ENCODE measurements at regions not wholly inside any gene's neighbourhood (a gene's known extent, or its start where the extent isn't known, plus 50 kb on each side); places are given as distances from the start of the nearest gene placed in this dataset.
A peak's percentile ranks its signal among the peaks of the same experiment; 100 is the strongest.

DNA sequence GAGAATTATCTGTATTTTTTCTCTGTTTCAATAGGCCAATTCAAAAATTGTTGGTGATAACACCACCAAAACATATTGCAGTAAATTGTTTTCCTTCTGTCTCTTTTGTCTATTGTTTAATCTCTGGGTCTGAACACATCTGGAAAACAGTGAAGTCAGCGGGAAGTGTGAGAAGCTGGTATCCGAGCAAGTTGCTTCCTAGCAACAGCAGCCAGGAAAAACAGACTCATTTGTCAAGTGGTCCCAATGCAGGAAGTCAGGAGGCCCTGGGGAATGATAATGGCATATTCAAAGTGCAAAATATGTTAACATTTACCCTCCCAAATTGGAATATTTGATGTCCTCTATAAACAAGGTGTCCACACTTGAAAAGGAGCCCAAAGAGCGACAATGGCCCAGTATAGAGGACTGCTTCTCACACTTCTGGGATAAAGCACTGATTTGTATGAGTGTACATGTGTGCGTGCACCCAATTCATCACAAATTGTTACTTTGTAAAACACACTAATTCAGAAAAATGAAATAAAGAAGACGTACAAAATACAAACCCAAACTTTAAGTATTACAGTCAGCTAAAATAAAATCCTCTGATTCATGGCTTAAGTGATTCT, 515.0 kb downstream of the TBC1D4 start:
- H3K4me1 ChIP-seq (ENCODE audit: control insufficient read depth, insufficient read depth, low read length, poor library complexity, severe bottlenecking), result no peaks in the 10 kb centered on the region
- H3K4me3 ChIP-seq (ENCODE audit: extremely low read depth, insufficient read depth, low read length, poor library complexity, severe bottlenecking), result no peak overlapping the region
- H3K36me3 ChIP-seq (ENCODE audit: control insufficient read depth, insufficient read depth, low read length), result no peaks in the 10 kb centered on the region
- no peaks in the 10 kb centered on the region for H3K9me3 ChIP-seq (ENCODE audit: control insufficient read depth, low read length)
- WGBS, 2 experiments (ENCODE audit: insufficient coverage in 2 of 2), result 25 to 50% methylated on average over 1 to 2 of the region's 5 CpGs
- H3K27ac ChIP-seq (ENCODE audit: low read depth, low read length, severe bottlenecking), result peak overlapping the region; percentile 76

DNA sequence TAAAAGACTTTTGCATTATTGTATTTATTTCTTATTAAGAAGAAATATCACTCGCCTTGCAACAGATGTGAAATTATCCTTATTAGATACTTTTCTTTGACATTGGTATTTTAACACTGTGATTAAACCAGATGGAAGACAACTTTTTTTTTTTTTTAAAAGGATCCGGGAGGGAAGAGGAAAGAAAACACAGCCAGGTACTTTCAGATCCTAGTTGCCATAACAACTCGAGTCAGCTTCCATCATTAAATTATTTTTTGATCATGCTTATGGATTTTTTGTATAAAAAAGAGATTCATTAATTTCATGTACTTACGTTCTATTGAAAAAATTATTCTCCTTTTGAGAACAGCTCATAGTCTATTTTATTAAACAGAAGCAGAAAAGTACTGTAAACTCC, 515.7 kb downstream of the TBC1D4 start:
- Histone ChIP-seq H3K4me3 (ENCODE audit: extremely low read depth, insufficient read depth, low read length, poor library complexity, severe bottlenecking) (no peak overlapping the region), H3K9me3 (ENCODE audit: control insufficient read depth, low read length) (no peaks in the 10 kb centered on the region), H3K36me3 (ENCODE audit: control insufficient read depth, insufficient read depth, low read length) (no peaks in the 10 kb centered on the region), H3K4me1 (ENCODE audit: control insufficient read depth, insufficient read depth, low read length, poor library complexity, severe bottlenecking) (no peaks in the 10 kb centered on the region), H3K27ac (ENCODE audit: low read depth, low read length, severe bottlenecking) (peak overlapping the region; percentile 76)
- WGBS, 2 experiments (ENCODE audit: insufficient coverage in 2 of 2), result no CpG with 5 or more reads among the region's 4 CpGs

DNA sequence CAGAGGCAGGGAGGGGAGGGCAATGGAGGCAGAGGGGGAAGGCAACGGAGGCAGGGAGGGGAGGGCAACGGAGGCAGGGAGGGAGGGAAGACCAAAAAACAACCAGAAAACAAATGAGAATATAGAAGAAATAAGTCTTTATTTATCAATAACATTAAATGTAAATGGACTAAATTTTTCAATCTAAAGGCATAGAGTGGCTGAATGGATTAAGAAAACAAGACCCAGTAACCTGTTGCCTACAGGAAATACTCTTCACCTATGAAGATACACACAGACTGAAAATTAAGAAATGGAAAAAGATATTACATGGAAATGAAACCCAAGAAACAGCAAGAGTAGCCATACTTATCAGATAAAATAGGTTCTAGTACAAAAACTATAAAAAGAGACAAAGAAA, 536.3 kb downstream of the TBC1D4 start:
- H3K4me3 ChIP-seq (ENCODE audit: extremely low read depth, insufficient read depth, low read length, poor library complexity, severe bottlenecking), result no peak overlapping the region
- no peaks in the 10 kb centered on the region for H3K9me3 ChIP-seq (ENCODE audit: control insufficient read depth, low read length)
- H3K36me3 ChIP-seq (ENCODE audit: control insufficient read depth, insufficient read depth, low read length), result no peaks in the 10 kb centered on the region
- no peaks in the 10 kb centered on the region for H3K4me1 ChIP-seq (ENCODE audit: control insufficient read depth, insufficient read depth, low read length, poor library complexity, severe bottlenecking)
- WGBS, 2 experiments (ENCODE audit: insufficient coverage in 2 of 2), result no CpG with 5 or more reads among the region's 2 CpGs
- no peak overlapping the region for H3K27ac ChIP-seq (ENCODE audit: low read depth, low read length, severe bottlenecking)

DNA sequence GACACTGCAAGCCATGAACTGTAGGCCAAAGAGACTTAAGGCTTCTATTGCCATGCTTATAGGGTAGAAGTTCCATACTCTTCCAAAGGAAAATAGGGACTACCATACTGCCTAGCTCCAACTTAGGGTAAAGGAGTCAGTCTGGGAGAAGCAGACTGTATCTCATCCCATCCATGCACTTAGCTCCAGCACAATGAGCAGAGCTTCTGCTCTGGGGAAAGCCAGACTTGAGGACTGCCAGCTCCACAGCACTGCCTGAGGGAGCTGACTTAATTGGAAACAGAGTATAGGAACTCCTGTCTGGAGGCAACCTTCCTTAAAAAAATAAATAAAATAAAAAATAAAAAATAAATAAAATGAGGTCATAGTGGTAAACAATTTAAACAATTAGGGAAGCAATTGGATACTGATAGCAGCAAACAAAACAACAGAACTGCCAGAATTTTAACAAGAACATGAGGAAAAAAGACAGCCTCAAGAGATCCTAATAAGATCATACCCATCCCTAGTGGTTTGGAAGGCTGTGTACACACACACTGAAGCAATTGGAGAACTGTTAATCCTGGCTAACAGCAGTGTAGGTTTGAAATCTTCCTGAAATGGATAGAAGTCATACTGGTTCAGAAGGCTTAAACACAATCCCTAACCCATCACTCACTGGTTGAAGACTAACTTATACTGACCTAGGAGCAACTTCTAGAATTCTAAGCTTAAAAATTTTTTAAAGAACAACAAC, 550.1 kb downstream of the TBC1D4 start:
- no peaks in the 10 kb centered on the region for H3K36me3 ChIP-seq (ENCODE audit: control insufficient read depth, insufficient read depth, low read length)
- no peak overlapping the region for H3K27ac ChIP-seq (ENCODE audit: low read depth, low read length, severe bottlenecking)

DNA sequence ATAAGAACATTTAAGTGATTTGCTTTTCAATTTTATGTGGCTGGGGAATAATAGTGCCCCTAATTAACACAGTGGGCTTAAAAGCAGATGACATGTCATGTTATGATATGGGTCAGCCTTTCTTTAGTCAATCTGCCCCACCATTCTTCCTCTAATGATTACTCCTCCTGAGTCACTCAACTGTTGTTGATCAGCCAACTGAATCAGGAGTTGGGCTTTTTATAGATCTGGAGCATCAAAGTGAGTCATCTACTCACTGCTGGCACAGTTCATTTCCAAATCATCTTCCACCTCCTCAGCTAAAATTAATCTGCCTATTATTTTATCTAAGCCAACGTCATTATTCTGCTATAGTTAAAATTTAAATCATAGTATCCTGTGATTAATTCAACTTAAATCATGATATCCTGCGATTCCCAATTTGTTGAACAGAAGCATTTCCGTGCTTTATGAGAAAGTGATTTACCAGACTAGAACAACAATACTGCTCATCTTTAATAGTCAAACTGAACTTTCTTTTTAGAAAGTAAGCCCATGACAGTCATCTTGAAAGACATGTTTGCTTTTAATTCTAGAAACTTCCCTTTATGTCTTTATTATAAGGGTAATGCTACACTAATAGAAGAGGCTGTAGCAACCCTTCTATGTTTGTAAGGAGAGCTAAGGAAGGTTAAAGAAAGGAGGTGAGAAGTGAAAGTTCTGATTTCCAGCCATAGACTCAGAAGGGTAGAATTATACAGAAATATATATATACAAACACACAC, 551.4 kb downstream of the TBC1D4 start:
- Histone ChIP-seq H3K36me3 (ENCODE audit: control insufficient read depth, insufficient read depth, low read length) (no peaks in the 10 kb centered on the region), H3K4me1 (ENCODE audit: control insufficient read depth, insufficient read depth, low read length, poor library complexity, severe bottlenecking) (no peaks in the 10 kb centered on the region), H3K9me3 (ENCODE audit: control insufficient read depth, low read length) (peaks cover 6% of the 10 kb centered on the region), H3K4me3 (ENCODE audit: extremely low read depth, insufficient read depth, low read length, poor library complexity, severe bottlenecking) (no peak overlapping the region), H3K27ac (ENCODE audit: low read depth, low read length, severe bottlenecking) (no peak overlapping the region)
- WGBS, 2 experiments (ENCODE audit: insufficient coverage in 2 of 2), result 80% methylated on average over 2 of the region's 3 CpGs; no CpG with 5 or more reads in 1 of the 2 experiments

More for the DNA sequence above, 550.1 kb downstream of the TBC1D4 start:
- Histone ChIP-seq H3K4me1 (ENCODE audit: control insufficient read depth, insufficient read depth, low read length, poor library complexity, severe bottlenecking) (no peaks in the 10 kb centered on the region), H3K9me3 (ENCODE audit: control insufficient read depth, low read length) (peaks cover 6% of the 10 kb centered on the region), H3K4me3 (ENCODE audit: extremely low read depth, insufficient read depth, low read length, poor library complexity, severe bottlenecking) (no peak overlapping the region)

DNA sequence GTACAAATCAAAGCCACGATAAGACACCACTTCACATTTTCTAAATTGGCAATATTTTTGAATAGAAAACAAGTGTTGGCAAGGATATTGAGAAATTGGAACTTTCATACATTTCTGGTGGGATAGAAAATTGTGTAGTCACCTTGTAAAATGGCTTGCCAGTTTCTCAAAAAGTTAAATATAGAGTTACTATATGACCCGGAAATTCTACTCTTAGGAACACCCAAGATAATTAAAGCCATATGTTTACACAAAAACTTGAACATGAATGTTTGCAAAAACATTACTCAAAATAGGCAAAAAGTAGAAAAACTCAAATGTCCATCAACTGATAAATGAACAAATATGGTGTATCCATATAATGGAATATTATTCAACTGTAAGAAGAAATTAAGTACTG, 552.5 kb downstream of the TBC1D4 start:
- Histone ChIP-seq H3K4me3 (ENCODE audit: extremely low read depth, insufficient read depth, low read length, poor library complexity, severe bottlenecking) (no peak overlapping the region), H3K4me1 (ENCODE audit: control insufficient read depth, insufficient read depth, low read length, poor library complexity, severe bottlenecking) (no peaks in the 10 kb centered on the region), H3K9me3 (ENCODE audit: control insufficient read depth, low read length) (peaks cover 6% of the 10 kb centered on the region), H3K27ac (ENCODE audit: low read depth, low read length, severe bottlenecking) (no peak overlapping the region), H3K36me3 (ENCODE audit: control insufficient read depth, insufficient read depth, low read length) (no peaks in the 10 kb centered on the region)
- WGBS, 2 experiments (ENCODE audit: insufficient coverage in 2 of 2), result no CpG with 5 or more reads among the region's 2 CpGs

DNA sequence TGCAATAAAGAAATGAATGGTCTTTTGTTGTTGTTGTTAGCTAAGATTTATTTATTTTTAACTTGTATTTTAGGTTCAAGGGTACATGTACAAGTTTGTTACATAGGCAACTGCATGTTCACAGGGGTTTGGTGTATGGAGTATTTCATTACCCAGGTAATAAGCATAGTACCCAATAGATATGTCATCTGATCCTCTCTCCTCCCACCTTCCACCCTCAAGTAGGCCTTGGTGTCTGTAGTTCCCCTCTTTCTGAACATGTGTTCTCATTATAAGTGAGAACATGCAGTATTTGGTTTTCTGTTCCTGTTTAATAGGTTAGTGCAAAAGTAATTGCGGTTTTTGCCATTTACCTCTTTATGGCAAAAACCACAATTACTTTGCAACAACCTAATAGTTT, 554.1 kb downstream of the TBC1D4 start:
- no peak overlapping the region for H3K27ac ChIP-seq (ENCODE audit: low read depth, low read length, severe bottlenecking)
- WGBS, 2 experiments (ENCODE audit: insufficient coverage in 2 of 2), result no CpG with 5 or more reads among the region's 1 CpG
- H3K4me1 ChIP-seq (ENCODE audit: control insufficient read depth, insufficient read depth, low read length, poor library complexity, severe bottlenecking), result no peaks in the 10 kb centered on the region
- H3K9me3 ChIP-seq (ENCODE audit: control insufficient read depth, low read length), result peaks cover 6% of the 10 kb centered on the region
- no peak overlapping the region for H3K4me3 ChIP-seq (ENCODE audit: extremely low read depth, insufficient read depth, low read length, poor library complexity, severe bottlenecking)
- no peaks in the 10 kb centered on the region for H3K36me3 ChIP-seq (ENCODE audit: control insufficient read depth, insufficient read depth, low read length)

DNA sequence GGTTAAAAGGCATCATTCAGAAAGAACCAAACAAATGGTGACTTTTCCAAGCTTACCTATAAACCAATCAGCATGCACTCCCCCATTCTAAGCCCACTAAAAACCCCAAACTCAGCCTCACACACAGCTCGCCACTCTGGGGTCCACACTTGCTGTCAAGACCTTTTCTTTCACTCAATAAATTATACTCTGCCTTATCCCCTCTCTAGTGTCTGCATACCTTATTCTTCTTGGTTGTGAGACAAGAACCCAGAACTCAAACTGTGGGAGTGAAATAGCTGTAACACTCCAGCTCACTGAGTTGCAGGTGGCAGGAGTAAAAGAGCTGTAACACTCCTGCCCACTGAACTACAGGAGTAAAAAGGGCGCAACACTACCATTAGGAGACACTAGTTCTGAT, 559.0 kb downstream of the TBC1D4 start:
- no peaks in the 10 kb centered on the region for H3K4me1 ChIP-seq (ENCODE audit: control insufficient read depth, insufficient read depth, low read length, poor library complexity, severe bottlenecking)
- H3K36me3 ChIP-seq (ENCODE audit: control insufficient read depth, insufficient read depth, low read length), result no peaks in the 10 kb centered on the region
- H3K27ac ChIP-seq (ENCODE audit: low read depth, low read length, severe bottlenecking), result no peak overlapping the region
- H3K9me3 ChIP-seq (ENCODE audit: control insufficient read depth, low read length), result peaks cover 6% of the 10 kb centered on the region
- 71 to 86% methylated on average over 1 of the region's 2 CpGs for WGBS, 2 experiments (ENCODE audit: insufficient coverage in 2 of 2)
- no peak overlapping the region for H3K4me3 ChIP-seq (ENCODE audit: extremely low read depth, insufficient read depth, low read length, poor library complexity, severe bottlenecking)

DNA sequence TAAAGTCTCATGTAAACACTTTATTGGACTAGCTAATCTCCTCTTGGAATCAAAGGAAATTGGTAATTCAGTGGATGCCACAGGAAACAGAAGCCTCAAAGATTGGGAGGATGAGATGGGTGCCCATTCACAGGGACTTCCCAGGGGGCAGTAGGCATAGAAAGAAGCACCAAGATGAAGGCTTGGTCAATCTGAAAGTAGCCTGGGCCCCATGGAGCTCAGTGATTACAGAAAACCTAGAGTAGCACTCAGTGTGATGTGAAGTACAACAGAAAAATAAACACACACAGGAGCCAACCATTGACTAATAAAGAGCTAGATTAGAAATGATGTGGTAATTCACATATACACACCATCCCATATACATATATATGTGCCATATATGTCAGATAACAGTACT, 560.6 kb downstream of the TBC1D4 start:
- Histone ChIP-seq H3K9me3 (ENCODE audit: control insufficient read depth, low read length) (no peaks in the 10 kb centered on the region), H3K4me3 (ENCODE audit: extremely low read depth, insufficient read depth, low read length, poor library complexity, severe bottlenecking) (no peak overlapping the region), H3K27ac (ENCODE audit: low read depth, low read length, severe bottlenecking) (no peak overlapping the region), H3K4me1 (ENCODE audit: control insufficient read depth, insufficient read depth, low read length, poor library complexity, severe bottlenecking) (no peaks in the 10 kb centered on the region), H3K36me3 (ENCODE audit: control insufficient read depth, insufficient read depth, low read length) (no peaks in the 10 kb centered on the region)

DNA sequence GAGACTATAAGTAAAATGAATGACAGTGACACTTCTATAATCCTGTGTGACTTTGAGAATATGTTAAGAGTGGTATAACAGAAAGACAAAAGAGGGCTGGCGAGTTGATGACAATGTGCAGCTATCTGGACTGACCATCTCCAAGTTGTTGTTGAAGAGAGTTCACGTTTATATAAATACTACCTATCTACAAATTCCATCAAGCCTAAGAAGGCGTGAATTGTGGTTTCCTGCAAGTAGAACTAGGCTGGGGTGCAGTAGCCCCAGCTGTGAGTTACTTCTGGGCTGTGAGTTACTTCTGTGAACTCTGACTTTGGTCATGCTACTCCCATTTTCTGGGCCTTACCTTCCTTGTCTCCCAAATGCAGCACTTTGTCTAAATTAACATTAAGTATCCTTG, 561.0 kb downstream of the TBC1D4 start:
- Histone ChIP-seq H3K4me3 (ENCODE audit: extremely low read depth, insufficient read depth, low read length, poor library complexity, severe bottlenecking) (no peak overlapping the region), H3K9me3 (ENCODE audit: control insufficient read depth, low read length) (no peaks in the 10 kb centered on the region), H3K4me1 (ENCODE audit: control insufficient read depth, insufficient read depth, low read length, poor library complexity, severe bottlenecking) (no peaks in the 10 kb centered on the region), H3K27ac (ENCODE audit: low read depth, low read length, severe bottlenecking) (no peak overlapping the region), H3K36me3 (ENCODE audit: control insufficient read depth, insufficient read depth, low read length) (no peaks in the 10 kb centered on the region)
- no CpG with 5 or more reads among the region's 3 CpGs for WGBS, 2 experiments (ENCODE audit: insufficient coverage in 2 of 2)

DNA sequence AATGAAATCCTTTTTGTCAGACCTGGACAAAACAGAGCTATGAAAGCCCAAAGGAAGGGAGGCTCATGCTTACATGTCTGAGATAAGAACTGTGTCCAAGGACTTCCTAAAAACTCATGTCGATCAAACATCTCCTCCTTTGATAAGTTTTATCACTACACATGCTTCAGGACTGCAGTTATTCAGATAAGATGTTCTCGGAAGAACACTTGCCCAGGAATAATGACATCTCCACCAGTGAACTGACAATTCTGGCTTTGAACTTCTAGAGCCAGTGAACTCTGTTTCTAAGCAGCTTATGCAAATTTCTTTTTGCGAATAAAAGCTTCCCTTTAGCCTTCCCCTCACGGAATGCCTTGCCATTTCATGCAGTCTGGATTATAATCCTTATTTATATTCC, 561.6 kb downstream of the TBC1D4 start:
- Histone ChIP-seq H3K4me3 (ENCODE audit: extremely low read depth, insufficient read depth, low read length, poor library complexity, severe bottlenecking) (no peak overlapping the region), H3K36me3 (ENCODE audit: control insufficient read depth, insufficient read depth, low read length) (no peaks in the 10 kb centered on the region), H3K4me1 (ENCODE audit: control insufficient read depth, insufficient read depth, low read length, poor library complexity, severe bottlenecking) (no peaks in the 10 kb centered on the region), H3K9me3 (ENCODE audit: control insufficient read depth, low read length) (no peaks in the 10 kb centered on the region), H3K27ac (ENCODE audit: low read depth, low read length, severe bottlenecking) (no peak overlapping the region)
- WGBS, 2 experiments (ENCODE audit: insufficient coverage in 2 of 2), result 77 to 93% methylated on average over 3 of the region's 4 CpGs

Measured in mesodermal cell (in vitro differentiated cells).